GM12891 (cell line): ENCODE measurements at regions not wholly inside any gene's neighbourhood (a gene's known extent, or its start where the extent isn't known, plus 50 kb on each side); places are given as distances from the start of the nearest gene placed in this dataset.

Experiments used
- DNase-seq: peaks from one replicate; pipeline ENCODE4 v3.0.0; 2011; ENCODE audit warnings: low spot score; ENCODE audit not compliant: insufficient read length
- FAIRE-seq: peaks from 2 replicates; lab custom pipeline; 2011; peaks lifted over from hg19 to GRCh38; lab: Jason Lieb, UNC
- PAX5 ChIP-seq: IDR thresholded peaks from 2 replicates; pipeline ENCODE4 v1.6.1; 2011; ENCODE audit warnings: low read length, moderate library complexity, mild to moderate bottlenecking; ENCODE audit not compliant: insufficient read depth, severe bottlenecking
- POLR2A ChIP-seq: IDR thresholded peaks from 2 replicates; pipeline ENCODE4 v1.6.1; 2011; ENCODE audit warnings: low read depth, low read length, control low read depth
- POLR2AphosphoS5 ChIP-seq: IDR thresholded peaks from 2 replicates; pipeline ENCODE4 v1.6.1; 2011; ENCODE audit warnings: low read depth, low read length, control low read depth
- POU2F2 ChIP-seq: IDR thresholded peaks from 2 replicates; pipeline ENCODE4 v1.6.1; 2011; ENCODE audit warnings: low read depth, mild to moderate bottlenecking, control low read depth, low read length, moderate library complexity
- SPI1 ChIP-seq: IDR thresholded peaks from 2 replicates; pipeline ENCODE4 v1.6.1; 2011; ENCODE audit warnings: low read depth, low read length, control low read depth
- TAF1 ChIP-seq: IDR thresholded peaks from 2 replicates; pipeline ENCODE4 v1.6.1; 2011; ENCODE audit warnings: low read depth, low read length, control low read depth

- FAIRE-seq, result no peak
- TF ChIP-seq POLR2A (no peak), TAF1 (no peak)
- no peak for DNase-seq
Observed at GRCh38 chr5:3828761-3829160, 233.1 kb downstream of the IRX1 start.

GRCh38 chr5:3833566-3833965 is 237.9 kb downstream of the IRX1 start:
- FAIRE-seq (no peak), DNase-seq (no peak)
- no peak for TF ChIP-seq PAX5
- TF ChIP-seq POU2F2, result no peak
- no peak for TF ChIP-seq POLR2AphosphoS5
- TF ChIP-seq POLR2A, result no peak
- no peak for TF ChIP-seq TAF1
- no peak for TF ChIP-seq SPI1

GRCh38 chr5:3835811-3836210 is 240.2 kb downstream of the IRX1 start:
- no peak for FAIRE-seq
- DNase-seq, result no peak
- TF ChIP-seq POLR2A (no peak), POLR2AphosphoS5 (no peak), SPI1 (no peak), POU2F2 (no peak), PAX5 (no peak), TAF1 (no peak)

GRCh38 chr5:3836528-3836927 is 240.9 kb downstream of the IRX1 start:
- DNase-seq (no peak), FAIRE-seq (no peak)
- TF ChIP-seq POU2F2, result no peak
- no peak for TF ChIP-seq TAF1
- no peak for TF ChIP-seq POLR2A
- no peak for TF ChIP-seq PAX5
- no peak for TF ChIP-seq POLR2AphosphoS5
- TF ChIP-seq SPI1, result no peak

- FAIRE-seq, result no peak
- TF ChIP-seq POLR2A (no peak), TAF1 (no peak), POLR2AphosphoS5 (no peak), SPI1 (no peak), PAX5 (no peak), POU2F2 (no peak)
- no peak for DNase-seq
Observed at GRCh38 chr5:3837506-3837905, 241.9 kb downstream of the IRX1 start.

- DNase-seq (no peak), FAIRE-seq (no peak)
- no peak for TF ChIP-seq POLR2AphosphoS5
- TF ChIP-seq TAF1, result no peak
- no peak for TF ChIP-seq SPI1
- no peak for TF ChIP-seq PAX5
- no peak for TF ChIP-seq POLR2A
- TF ChIP-seq POU2F2, result no peak
Observed at GRCh38 chr5:3839151-3839550, 243.5 kb downstream of the IRX1 start.

GRCh38 chr5:3842591-3842990 is 247.0 kb downstream of the IRX1 start:
- no peak for TF ChIP-seq POU2F2
- no peak for TF ChIP-seq TAF1
- no peak for TF ChIP-seq POLR2AphosphoS5
- TF ChIP-seq POLR2A, result no peak
- TF ChIP-seq SPI1, result no peak
- TF ChIP-seq PAX5, result no peak
- FAIRE-seq (no peak), DNase-seq (no peak)

GRCh38 chr5:3843706-3844105 is 248.1 kb downstream of the IRX1 start:
- FAIRE-seq (no peak), DNase-seq (no peak)
- TF ChIP-seq POLR2A (no peak), PAX5 (no peak), POLR2AphosphoS5 (no peak), TAF1 (no peak), SPI1 (no peak), POU2F2 (no peak)

- DNase-seq (no peak), FAIRE-seq (no peak)
- TF ChIP-seq SPI1 (no peak), POLR2AphosphoS5 (no peak), TAF1 (no peak), POLR2A (no peak)
Observed at GRCh38 chr5:3844266-3844665, 248.6 kb downstream of the IRX1 start.

GRCh38 chr5:3845230-3845629 is 249.6 kb downstream of the IRX1 start:
- no peak for FAIRE-seq
- TF ChIP-seq PAX5 (no peak), POU2F2 (no peak), POLR2AphosphoS5 (no peak), SPI1 (no peak), TAF1 (no peak), POLR2A (no peak)
- DNase-seq, result no peak

- no peak for TF ChIP-seq POLR2A
- TF ChIP-seq TAF1, result no peak
- no peak for TF ChIP-seq SPI1
- TF ChIP-seq POLR2AphosphoS5, result no peak
- no peak for TF ChIP-seq POU2F2
- TF ChIP-seq PAX5, result no peak
- DNase-seq (no peak), FAIRE-seq (no peak)
Observed at GRCh38 chr5:3852161-3852916, 256.7 kb downstream of the IRX1 start.
